ENCODE measurements at regions not wholly inside any gene's neighbourhood (a gene's known extent, or its start where the extent isn't known, plus 50 kb on each side); places are given as distances from the start of the nearest gene placed in this dataset.
"Not testable (repeated sequence)": the region's sequence is repeated elsewhere in the genome, so short reads cannot be mapped to it uniquely, and the experiment has no call there.

DNA sequence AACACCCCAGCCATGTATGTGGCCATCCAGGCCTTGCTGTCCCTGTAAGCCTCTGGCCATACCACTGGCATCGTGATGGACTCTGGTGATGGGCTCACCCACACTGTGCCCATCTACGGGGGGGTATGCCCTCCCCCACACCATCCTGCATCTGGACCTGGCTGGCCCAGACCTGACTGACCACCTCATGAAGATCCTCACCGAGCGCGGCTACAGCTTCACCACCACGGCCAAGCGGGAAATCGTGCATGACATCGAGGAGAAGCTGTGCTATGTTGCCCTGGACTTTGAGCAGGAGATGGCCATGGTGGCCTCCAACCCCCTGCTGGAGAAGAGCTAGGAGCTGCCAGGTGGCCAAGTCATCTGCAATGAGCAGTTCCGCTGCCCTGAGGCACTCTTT, 80.4 kb upstream of the ZCCHC2 start:
- DNase-seq, result no peak

DNA sequence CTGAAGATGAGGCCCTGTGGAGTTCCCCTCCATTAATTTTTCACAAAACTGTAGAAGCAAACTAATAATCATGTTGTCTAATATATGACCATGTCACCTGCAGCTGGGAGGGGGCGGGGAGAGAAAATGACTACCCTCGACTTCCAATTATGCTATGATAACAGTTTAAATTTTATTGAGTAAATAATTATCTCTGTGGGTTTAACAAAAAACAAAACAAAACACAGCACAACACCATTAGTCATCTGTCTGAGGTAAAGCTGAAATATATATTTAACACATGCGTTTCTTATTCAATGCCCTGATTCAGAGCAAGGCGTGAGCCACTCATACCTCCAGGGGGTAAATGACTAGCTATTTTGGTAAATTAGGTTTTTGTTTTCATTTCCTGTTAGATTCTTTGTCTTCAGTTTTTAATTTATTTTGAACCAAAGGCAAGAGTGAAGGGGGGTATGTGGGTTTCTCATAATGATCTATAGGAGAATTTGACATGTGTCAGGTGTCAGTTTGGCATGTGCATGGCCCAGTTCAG, 77.4 kb upstream of the ZCCHC2 start:
- no peak for DNase-seq

- DNase-seq, result no peak
Observed at GRCh38 chr18:62446511-62446910, 76.3 kb upstream of the ZCCHC2 start.

GRCh38 chr18:62447652-62448051, 75.2 kb upstream of the ZCCHC2 start:
- DNase-seq, result no peak

GRCh38 chr18:62448426-62448825, 74.4 kb upstream of the ZCCHC2 start:
- no peak for DNase-seq

GRCh38 chr18:62449490-62450104, 73.2 kb upstream of the ZCCHC2 start:
- DNase-seq, result no peak

GRCh38 chr18:62450175-62450545, 72.7 kb upstream of the ZCCHC2 start:
- DNase-seq, result no peak

GRCh38 chr18:62450546-62451410, 72.0 kb upstream of the ZCCHC2 start:
- peak; percentile 56 for DNase-seq

GRCh38 chr18:62452280-62452831, 70.5 kb upstream of the ZCCHC2 start:
- DNase-seq, result no peak

- DNase-seq, result no peak
Observed at GRCh38 chr18:62453864-62454263, 69.0 kb upstream of the ZCCHC2 start.

GRCh38 chr18:62454527-62454926, 68.3 kb upstream of the ZCCHC2 start:
- no peak for DNase-seq

- DNase-seq, result no peak
Observed at GRCh38 chr18:62455222-62455621, 67.6 kb upstream of the ZCCHC2 start.

DNA sequence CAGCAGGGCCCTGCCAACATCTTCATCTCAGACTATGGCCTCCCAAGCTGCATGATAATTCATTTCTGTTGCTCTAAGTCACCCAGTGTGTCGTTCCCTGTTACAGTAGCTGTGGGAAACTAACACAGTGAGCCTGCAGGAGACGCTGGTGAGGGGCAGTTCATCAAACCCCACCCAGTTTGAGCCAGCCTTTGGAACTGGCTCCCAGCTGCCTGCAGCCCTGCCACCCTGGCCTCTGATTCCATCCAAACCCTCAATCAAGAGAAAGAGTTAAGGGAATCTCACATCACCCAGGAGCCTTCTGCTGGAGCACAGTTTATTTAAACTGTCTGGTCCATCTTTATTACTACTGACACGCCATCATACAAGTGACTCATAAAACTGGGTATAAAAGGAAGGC, 64.9 kb upstream of the ZCCHC2 start:
- DNase-seq, result no peak

DNA sequence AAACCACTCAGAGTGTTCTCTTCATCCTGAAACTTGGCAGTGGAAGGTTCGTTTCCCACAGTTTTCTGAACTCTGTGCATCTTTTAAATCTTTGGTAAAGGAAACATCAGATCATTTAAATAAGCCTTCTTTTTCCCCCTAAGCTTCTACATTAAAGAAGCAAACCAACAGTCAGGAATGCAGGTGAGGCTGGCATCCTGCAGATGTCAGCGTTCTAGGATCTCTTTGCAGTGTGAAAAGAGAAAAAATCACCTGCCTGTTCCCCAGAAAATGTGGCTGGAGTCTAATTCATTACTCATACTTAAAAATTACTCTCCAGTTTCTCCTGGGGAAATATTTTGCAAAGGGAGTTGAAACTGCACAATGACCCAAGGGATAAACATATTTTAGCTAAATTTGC, 64.5 kb upstream of the ZCCHC2 start:
- DNase-seq, result no peak

GRCh38 chr18:62458868-62459716, 63.7 kb upstream of the ZCCHC2 start:
- DNase-seq, result no peak

DNA sequence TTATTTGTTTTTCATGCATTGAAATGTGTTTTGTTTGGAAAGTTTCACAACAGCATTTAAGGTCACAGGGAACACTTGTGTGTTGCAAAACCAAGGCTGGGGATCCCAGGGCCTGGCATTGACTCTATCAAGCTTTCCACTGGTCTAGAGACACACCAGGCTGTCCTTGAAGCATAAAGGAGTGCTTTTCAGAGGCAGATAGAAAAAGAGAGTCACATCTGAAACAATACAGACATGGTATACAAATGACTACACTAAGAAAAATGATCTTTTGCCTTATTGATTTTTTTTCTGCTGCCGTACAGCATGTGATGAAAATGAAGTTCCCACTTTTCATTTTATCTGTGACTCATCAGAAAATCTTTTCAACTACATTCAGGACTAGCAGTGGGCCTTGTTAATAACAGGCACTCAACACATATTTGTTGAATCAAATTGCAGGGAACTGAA, 61.9 kb upstream of the ZCCHC2 start:
- no peak for DNase-seq

- DNase-seq, result no peak
Observed at GRCh38 chr18:62461591-62461990, 61.2 kb upstream of the ZCCHC2 start.

DNA sequence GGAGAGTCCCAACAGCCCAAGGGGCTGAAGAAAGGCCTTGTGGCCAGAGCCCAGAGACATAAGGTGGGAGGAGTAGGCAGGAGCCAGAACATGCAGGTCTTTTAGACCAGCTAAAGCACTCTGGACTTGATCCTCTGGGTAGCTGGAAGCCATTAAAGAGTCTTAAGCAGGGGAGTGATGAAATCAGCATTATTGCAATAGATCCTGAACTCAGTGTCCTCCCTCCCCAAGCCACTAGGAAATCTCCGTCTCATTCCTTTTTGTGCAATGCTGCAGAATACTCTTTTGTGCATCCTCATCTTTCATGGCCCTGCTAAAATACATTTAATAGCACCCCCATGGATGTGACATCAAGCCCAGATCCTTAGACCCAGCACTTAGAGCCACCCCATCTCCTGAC, 58.6 kb upstream of the ZCCHC2 start:
- DNase-seq, result no peak

DNA sequence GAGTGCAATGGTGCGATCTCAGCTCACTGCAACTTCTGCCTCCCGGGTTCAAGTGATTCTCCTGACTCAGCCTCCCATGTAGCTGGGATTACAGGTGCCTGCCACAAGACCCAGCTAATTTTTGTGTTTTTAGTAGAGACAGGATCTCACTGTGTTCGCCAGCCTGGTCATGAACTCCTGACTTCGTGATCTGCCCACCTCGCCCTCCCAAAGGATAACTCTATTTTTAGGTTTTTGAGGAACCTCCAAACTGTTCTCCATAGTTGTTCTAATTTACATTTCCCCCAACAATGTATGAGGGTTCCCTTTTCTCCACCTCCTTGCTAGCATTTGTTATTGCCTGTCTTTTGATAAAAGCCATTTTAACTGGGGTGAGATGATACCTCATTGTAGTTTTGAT, 53.7 kb upstream of the ZCCHC2 start:
- not testable (repeated sequence) for DNase-seq
